Activated T-cell treated with anti-CD3 and anti-CD28 coated beads, Interleukin-2, amount 50 U/mL, for 72 hours (primary cell): ENCODE measurements at regions not wholly inside any gene's neighbourhood (a gene's known extent, or its start where the extent isn't known, plus 50 kb on each side); places are given as distances from the start of the nearest gene placed in this dataset.
"Not testable (repeated sequence)": the region's sequence is repeated elsewhere in the genome, so short reads cannot be mapped to it uniquely, and the experiment has no call there.

Source experiments
- ATAC-seq, 2 donors: fragments of 150-1000 bp; cut with Tn5 transposase; replicated peaks in 1 of 2; 2 replicates each; pipeline ENCODE4 v1.10.0; 2021; ENCODE audit warnings: moderate library complexity in 2 of 2, mild to moderate bottlenecking in 1 of 2
- DNase-seq, 2 donors: peaks; one replicate each; pipeline ENCODE4 v3.0.0; 2021 to 2022; ENCODE audit warnings: mixed read lengths in 1 of 2
- H3K27ac Mint-ChIP-seq: one replicate; pipeline ENCODE4 v1.8.0; 2022; ENCODE audit warnings: mild to moderate bottlenecking, moderate library complexity, mixed read lengths
- H3K27me3 Mint-ChIP-seq: one replicate; pipeline ENCODE4 v1.8.0; 2022; ENCODE audit warnings: low read depth, mixed read lengths
- H3K36me3 Mint-ChIP-seq, 2 donors: one replicate each; pipeline ENCODE4 v1.8.0; 2022; ENCODE audit warnings: mixed read lengths in 2 of 2, mild to moderate bottlenecking in 1 of 2; ENCODE audit not compliant: insufficient read depth in 2 of 2
- H3K4me1 Mint-ChIP-seq: one replicate; pipeline ENCODE4 v1.8.0; 2022; ENCODE audit warnings: low read depth, mixed read lengths
- H3K4me3 Mint-ChIP-seq, 2 donors: one replicate each; pipeline ENCODE4 v1.8.0; 2022; ENCODE audit warnings: mild to moderate bottlenecking in 2 of 2, mixed read lengths in 2 of 2, moderate library complexity in 2 of 2
- H3K9me3 Mint-ChIP-seq, 2 donors: one replicate each; pipeline ENCODE4 v1.8.0; 2022; ENCODE audit warnings: mixed read lengths in 2 of 2

DNA sequence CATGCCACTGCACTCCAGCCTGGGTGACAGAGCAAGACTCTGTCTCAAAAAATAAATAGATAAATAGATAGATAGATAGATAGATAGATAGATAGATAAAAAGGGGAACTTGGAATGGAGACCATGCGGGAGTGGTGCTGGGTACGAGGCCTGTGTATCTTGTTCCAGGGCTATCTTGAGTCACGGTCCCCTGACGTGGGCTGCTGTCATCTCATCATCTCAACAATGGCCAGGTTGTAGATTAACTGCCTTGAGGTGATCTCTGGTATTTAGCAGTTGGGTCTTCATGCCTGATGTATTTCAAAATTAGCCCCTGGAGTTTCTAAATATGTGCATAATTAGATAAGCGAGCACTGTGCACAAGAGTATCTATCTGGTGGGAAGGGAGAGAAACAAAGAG, 212.1 kb downstream of the CDRT15L2 start:
- Mint-ChIP-seq H3K9me3 (no peaks in the 10 kb centered on the region), H3K27ac (no peak overlapping the region), H3K27me3 (peaks cover 6% of the 10 kb centered on the region), H3K4me1 (peaks cover 4% of the 10 kb centered on the region), H3K36me3 (no peaks in the 10 kb centered on the region), H3K4me3 (no peak overlapping the region)
- DNase-seq (no peak), ATAC-seq (no peak)

DNA sequence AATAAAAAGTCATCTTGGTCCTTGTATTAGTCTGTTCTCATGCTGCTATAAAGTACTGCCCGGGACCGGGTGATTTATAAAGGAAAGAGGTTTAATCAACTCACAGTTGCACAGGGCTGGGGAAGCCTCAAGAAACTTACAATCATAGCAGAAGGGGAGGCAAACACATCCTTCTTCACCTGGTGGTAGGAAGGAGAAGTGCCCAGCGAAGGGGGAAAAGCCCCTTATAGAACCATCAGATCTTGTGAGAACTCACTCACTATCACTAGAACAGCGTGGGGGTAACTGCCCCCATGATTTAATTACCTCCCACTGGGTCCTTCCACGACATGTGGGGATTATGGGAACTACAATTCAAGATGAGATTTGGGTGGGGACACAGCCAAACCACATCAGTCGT, 215.0 kb downstream of the CDRT15L2 start:
- H3K4me3 Mint-ChIP-seq, H3K36me3 Mint-ChIP-seq, H3K27ac Mint-ChIP-seq, H3K9me3 Mint-ChIP-seq, H3K27me3 Mint-ChIP-seq, ATAC-seq, DNase-seq: not testable (repeated sequence)
- peaks cover 18% of the 10 kb centered on the region for H3K4me1 Mint-ChIP-seq

DNA sequence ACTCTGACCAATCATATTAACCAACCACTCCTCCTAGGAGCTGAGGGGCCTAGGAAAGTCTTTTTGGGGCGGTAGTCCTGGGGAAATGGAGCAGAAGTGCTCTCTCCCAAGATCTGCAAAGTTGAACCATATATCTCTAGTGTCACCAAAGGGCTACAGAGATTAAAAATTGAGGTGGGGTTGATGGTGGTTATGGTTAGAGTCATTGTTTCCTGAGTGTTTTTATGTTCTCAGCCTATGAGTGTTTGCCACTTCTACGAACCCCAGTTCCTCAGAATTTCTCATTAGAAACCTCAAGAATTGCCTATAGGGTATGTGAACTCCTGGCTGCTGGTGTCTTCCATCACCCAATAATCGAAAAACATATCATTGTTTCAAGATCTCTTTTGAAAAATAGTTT, 217.8 kb downstream of the CDRT15L2 start:
- Mint-ChIP-seq H3K27me3 (no peaks in the 10 kb centered on the region), H3K4me3 (peak overlapping the region in 1 of 2 donors; percentile 62), H3K36me3 (no peaks in the 10 kb centered on the region), H3K4me1 (peaks cover 18% of the 10 kb centered on the region), H3K27ac (peak overlapping the region; percentile 81), H3K9me3 (no peaks in the 10 kb centered on the region)
- ATAC-seq (peak; percentile 84 to 91), DNase-seq (no peak)

DNA sequence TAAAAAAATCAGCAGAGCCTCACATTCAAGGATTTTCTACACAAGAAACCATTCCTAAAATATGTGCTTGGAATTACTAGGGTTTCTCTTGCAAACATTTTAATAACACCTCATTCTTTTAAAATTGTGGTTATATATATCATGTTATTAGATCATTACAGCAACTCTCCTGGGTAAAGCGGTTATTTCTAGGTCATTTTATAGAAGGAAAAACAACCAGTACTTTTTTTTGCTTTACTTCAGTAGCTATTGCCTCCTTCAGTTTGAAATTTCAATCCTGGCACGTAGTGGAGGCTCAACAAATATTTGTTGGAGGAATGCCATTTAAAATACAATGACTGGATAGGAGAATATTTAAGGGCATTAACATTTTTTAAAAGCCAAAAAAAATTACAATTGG, 220.6 kb downstream of the CDRT15L2 start:
- Mint-ChIP-seq H3K4me1 (peaks cover 18% of the 10 kb centered on the region), H3K9me3 (no peaks in the 10 kb centered on the region), H3K27ac (no peak overlapping the region), H3K36me3 (no peaks in the 10 kb centered on the region), H3K4me3 (no peak overlapping the region), H3K27me3 (no peaks in the 10 kb centered on the region)
- DNase-seq (no peak), ATAC-seq (no peak)

DNA sequence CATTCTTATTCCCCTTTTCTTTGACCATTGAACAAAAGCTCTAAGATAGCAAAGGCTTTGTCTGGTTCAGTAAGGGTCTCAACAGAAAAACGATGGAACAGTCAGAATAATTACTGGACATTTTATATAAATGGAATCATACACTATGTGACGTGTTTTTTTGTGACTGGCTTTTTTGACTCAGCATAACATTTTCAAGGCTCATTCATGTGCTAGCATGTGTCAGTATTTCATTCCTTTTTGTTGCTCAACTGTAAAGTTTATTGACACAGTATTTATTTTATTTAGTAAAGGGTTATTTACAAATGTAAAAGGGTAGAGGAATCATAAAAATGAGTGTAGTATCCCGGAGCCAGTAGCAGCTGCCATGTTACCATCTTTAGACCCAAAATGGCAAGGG, 226.2 kb downstream of the CDRT15L2 start:
- Mint-ChIP-seq H3K4me1 (no peaks in the 10 kb centered on the region), H3K4me3 (no peak overlapping the region), H3K9me3 (peaks cover 0 to 4% of the 10 kb centered on the region in 2 donors), H3K36me3 (peaks cover 0 to 4% of the 10 kb centered on the region in 2 donors), H3K27me3 (no peaks in the 10 kb centered on the region), H3K27ac (no peak overlapping the region)
- DNase-seq: no peak
- no peak for ATAC-seq

DNA sequence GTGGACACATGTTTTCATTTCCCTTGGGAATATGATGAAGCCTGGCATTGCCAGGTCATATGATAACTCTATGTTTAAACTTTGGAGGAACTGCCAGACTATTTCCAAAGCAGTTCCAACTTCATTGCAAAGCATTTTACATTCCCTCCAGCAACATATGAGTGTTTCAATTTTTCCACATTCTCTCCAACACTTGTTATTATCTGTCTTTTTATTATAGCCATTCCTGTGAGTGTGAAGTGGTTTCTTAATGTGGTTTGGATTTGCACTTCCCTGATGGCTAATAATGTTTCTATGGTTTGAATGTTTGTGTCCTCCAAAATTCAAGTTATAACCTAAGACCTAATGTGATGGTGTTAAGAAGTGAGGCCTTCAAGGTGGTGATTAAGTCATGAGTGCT, 228.0 kb downstream of the CDRT15L2 start:
- not testable (repeated sequence) for H3K27me3 Mint-ChIP-seq, ATAC-seq, H3K27ac Mint-ChIP-seq, H3K4me3 Mint-ChIP-seq, DNase-seq, H3K36me3 Mint-ChIP-seq, H3K9me3 Mint-ChIP-seq, H3K4me1 Mint-ChIP-seq

DNA sequence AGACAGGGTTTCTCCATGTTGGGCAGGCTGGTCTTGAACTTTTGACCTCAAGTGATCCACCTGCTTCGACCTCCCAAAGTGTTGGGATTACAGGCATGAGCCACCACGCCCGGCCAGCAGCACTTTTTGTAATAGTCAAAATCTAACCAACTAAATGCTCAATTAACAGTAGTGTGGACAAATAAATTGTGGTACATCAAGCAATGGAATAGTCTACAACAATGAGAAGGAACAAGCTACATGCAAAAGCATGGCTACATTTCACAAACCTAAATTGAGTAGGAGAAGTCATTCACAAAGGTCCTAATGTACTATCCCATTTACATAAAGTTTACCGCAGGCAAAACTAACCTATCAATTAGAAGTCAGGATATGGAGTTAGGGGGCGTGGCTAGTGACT, 227.4 kb downstream of the USP22 start:
- not testable (repeated sequence) for H3K9me3 Mint-ChIP-seq, DNase-seq, H3K27ac Mint-ChIP-seq, H3K4me1 Mint-ChIP-seq, H3K4me3 Mint-ChIP-seq, H3K36me3 Mint-ChIP-seq, ATAC-seq
- peaks cover 22% of the 10 kb centered on the region for H3K27me3 Mint-ChIP-seq

DNA sequence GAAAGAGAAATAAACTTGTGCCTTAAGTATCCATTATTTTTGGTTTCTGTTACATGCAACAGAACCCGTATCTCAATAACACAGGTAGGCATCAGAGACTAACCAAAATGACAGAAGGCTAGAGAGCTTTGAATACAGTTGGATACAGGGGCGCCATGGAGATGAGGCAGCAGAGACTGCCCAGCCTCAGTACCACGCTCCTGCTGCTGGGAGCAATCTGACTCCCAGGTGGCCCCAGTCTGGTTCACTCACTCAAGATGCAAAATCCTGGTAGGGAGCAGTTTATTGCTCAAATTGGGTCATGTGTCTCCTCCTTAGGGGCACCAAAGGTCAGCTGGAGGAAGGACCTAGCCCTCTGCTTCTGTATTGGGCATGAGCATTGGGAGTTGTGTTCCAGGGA, 218.9 kb downstream of the USP22 start:
- no peaks in the 10 kb centered on the region for H3K27me3 Mint-ChIP-seq
- no peak overlapping the region for H3K27ac Mint-ChIP-seq
- DNase-seq (no peak), ATAC-seq (no peak)
- no peaks in the 10 kb centered on the region for H3K4me1 Mint-ChIP-seq
- no peaks in the 10 kb centered on the region for H3K9me3 Mint-ChIP-seq
- H3K4me3 Mint-ChIP-seq: no peak overlapping the region
- H3K36me3 Mint-ChIP-seq: no peaks in the 10 kb centered on the region

DNA sequence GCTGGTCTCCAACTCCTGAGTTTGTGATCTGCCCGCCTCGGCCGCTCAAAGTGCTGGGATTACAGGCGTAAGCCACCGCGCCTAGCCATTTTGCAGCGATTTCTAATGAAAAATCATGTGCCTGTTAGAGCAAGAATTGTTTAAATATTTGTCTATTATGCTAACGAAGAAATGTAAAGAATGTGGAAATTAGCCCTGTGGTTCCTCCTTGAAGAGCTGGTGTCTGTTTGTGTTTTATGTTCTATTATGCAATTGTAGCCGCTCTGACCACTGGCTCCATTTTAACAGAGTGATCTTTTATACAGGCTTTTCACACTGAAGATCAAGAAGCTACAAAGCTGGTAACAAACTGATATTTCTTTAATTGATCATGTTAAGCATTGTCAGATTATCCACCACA, 217.3 kb downstream of the USP22 start:
- Mint-ChIP-seq H3K4me1 (no peaks in the 10 kb centered on the region), H3K27me3 (peaks cover 6% of the 10 kb centered on the region), H3K27ac (no peak overlapping the region), H3K9me3 (no peaks in the 10 kb centered on the region), H3K36me3 (no peaks in the 10 kb centered on the region), H3K4me3 (no peak overlapping the region)
- DNase-seq (no peak), ATAC-seq (no peak)

DNA sequence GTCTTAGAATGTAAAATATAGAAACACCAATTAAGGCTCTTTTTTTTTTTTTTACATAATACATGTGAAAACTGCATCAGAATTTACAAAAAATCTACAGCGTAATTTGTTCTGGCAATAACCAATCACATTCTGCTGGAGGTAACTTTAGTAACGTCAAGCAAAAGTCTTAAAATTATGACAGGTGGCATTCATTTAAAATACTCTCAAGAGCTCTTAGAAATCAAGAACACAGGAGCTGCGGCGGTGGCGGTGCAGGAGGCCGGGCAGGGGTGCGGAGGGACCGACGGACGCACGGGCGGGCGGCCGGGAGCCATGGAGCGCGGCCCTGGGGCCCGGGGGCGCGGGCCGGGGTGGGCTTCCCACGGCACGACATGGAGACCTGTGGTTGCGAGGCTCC, 202.4 kb downstream of the USP22 start:
- H3K9me3 Mint-ChIP-seq, DNase-seq, H3K36me3 Mint-ChIP-seq, H3K4me1 Mint-ChIP-seq, H3K27ac Mint-ChIP-seq, ATAC-seq: not testable (repeated sequence)
- Mint-ChIP-seq H3K27me3 (peaks cover 16% of the 10 kb centered on the region), H3K4me3 (peak overlapping the region; percentile 70 to 78)

DNA sequence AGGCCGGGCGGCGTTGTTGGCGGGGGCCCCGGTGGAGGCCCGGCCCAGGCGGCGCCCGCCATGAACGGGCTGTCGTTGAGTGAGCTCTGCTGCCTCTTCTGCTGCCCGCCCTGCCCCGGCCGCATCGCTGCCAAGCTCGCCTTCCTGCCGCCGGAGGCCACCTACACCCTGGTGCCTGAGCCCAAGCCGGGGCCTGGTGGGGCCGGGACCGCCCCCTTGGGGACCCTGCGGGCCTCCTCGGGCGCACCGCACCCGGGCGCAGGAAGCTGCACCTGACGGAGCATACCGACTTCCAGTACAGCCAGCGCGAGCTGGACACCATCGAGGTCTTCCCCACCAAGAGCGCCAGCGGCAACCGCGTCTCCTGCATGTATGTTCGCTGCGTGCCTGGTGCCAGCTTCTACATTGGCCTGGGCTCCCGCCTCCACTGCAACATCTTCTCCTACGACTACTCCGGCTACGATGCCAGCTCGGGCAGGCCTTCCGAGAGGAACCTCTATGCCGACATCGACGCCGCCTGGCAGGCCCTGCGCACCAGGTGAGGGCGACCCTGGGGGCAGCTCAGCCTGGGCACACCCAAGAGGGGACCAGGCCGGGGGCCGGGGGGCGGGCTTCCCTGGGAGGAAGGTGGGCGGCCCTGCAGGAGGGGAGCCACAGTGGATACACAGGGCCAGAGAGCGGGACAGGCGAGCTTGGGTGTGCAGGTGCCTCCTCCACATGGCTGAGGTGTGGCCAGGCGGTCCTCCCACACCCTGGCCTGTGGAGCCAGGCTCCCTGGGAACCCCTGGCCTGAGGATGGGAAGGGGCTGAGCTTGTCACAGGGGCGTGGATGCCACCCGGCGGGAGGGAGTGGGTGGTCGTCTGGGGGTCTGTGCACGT, 201.6 kb downstream of the USP22 start:
- H3K36me3 Mint-ChIP-seq, H3K27ac Mint-ChIP-seq, H3K4me1 Mint-ChIP-seq, H3K9me3 Mint-ChIP-seq: not testable (repeated sequence)
- Mint-ChIP-seq H3K4me3 (peak overlapping the region; percentile 74), H3K27me3 (peaks cover 16% of the 10 kb centered on the region)
- DNase-seq (peak in 1 of 2 donors; percentile 9), ATAC-seq (peak in 1 of 2 donors; percentile 38)

DNA sequence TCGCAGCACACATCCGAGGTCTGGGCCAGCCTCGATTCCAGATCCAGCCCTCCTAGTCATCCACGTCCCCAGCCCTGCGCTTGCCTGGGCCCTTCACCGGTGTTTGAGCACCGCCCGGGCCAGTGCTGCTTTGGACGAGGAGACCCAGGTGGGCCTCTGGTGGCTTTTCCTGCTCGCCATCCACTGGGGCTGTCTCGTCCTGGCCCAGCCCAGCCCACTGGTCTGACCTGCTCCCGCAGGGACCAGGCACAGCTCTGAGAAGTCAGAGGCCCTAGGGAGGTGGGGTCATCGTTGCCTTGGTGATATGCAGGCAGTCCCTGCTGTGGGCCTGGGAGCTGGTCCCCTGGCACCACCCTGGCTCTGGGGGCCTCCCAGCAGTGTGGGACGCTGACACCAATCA, 200.8 kb downstream of the USP22 start:
- H3K4me3 Mint-ChIP-seq: peak overlapping the region in 1 of 2 donors; percentile 68
- not testable (repeated sequence) for H3K27ac Mint-ChIP-seq, H3K9me3 Mint-ChIP-seq, DNase-seq, H3K36me3 Mint-ChIP-seq, ATAC-seq, H3K4me1 Mint-ChIP-seq
- H3K27me3 Mint-ChIP-seq: peaks cover 16% of the 10 kb centered on the region

DNA sequence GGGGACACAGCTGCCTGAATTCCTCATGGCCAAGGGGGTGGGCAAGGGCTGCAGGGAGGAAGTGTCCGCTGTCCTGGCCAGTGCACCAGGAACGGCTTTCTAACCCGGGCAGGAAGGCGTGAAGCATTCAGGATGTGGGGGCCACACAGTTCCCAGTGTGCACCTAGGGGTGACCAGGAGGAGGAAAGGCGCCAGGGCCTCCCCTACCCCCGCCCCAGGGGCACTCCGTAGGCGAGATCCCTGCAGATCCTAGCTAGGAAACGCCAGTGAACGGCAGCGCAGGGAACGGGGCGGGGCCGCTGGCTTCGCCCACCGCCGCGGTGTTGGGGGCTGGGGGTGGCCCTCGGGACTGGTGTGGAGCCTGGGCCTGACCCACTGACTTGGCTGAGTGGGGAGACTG, 199.6 kb downstream of the USP22 start:
- H3K27ac Mint-ChIP-seq, H3K4me1 Mint-ChIP-seq, DNase-seq, H3K9me3 Mint-ChIP-seq, ATAC-seq, H3K36me3 Mint-ChIP-seq: not testable (repeated sequence)
- H3K4me3 Mint-ChIP-seq: peak overlapping the region in 1 of 2 donors; percentile 68
- peaks cover 21% of the 10 kb centered on the region for H3K27me3 Mint-ChIP-seq
